ENCODE measurements at regions not wholly inside any gene's neighbourhood (a gene's known extent, or its start where the extent isn't known, plus 50 kb on each side); places are given as distances from the start of the nearest gene placed in this dataset.
A peak's percentile ranks its signal among the peaks of the same experiment; 100 is the strongest.

GRCh38 chr14:86787717-86788116, 1205.3 kb downstream of the GALC start:
- H3K4me1 ChIP-seq (ENCODE audit: control insufficient read depth in 5 of 5, insufficient read depth in 5 of 5, low read length in 5 of 5): peaks cover 0 to 3% (median 0%) of the 10 kb centered on the region in 5 donors
- no peaks in the 10 kb centered on the region for H3K36me3 ChIP-seq (ENCODE audit: control insufficient read depth in 4 of 4, insufficient read depth in 4 of 4, low read length in 4 of 4)
- peaks cover 0 to 3% (median 0%) of the 10 kb centered on the region in 4 donors for H3K9me3 ChIP-seq (ENCODE audit: control insufficient read depth in 4 of 4, insufficient read depth in 3 of 4, low read length in 3 of 4)
- H3K4me3 ChIP-seq: no peak overlapping the region
- no peaks in the 10 kb centered on the region for H3K27me3 ChIP-seq (ENCODE audit: control insufficient read depth in 3 of 3, insufficient read depth in 3 of 3, low read length in 2 of 3)
- peak; percentile 20 to 45 (median 31) for DNase-seq
- no peak for ATAC-seq (ENCODE audit: insufficient read depth, low FRiP score)
- no peak overlapping the region for H3K9ac ChIP-seq (ENCODE audit: insufficient read depth in 1 of 2, low read length in 2 of 2)
- TF ChIP-seq CTCF (IDR thresholded peaks at IDR 0.05; ENCODE audit: control extremely low read depth, extremely low read depth): no peak
- no peak overlapping the region for H3K27ac ChIP-seq (ENCODE audit: low read depth in 1 of 2, low read length in 1 of 2)
- 72 to 82% methylated on average over 3 of the region's 3 CpGs for WGBS, 2 donors

GRCh38 chr14:86782092-86782580, 1210.8 kb downstream of the GALC start:
- no peak for ATAC-seq (ENCODE audit: insufficient read depth, low FRiP score)
- Histone ChIP-seq H3K4me3 (no peak overlapping the region), H3K27ac (ENCODE audit: low read depth in 1 of 2, low read length in 1 of 2) (no peak overlapping the region), H3K4me1 (ENCODE audit: control insufficient read depth in 5 of 5, insufficient read depth in 5 of 5, low read length in 5 of 5) (no peaks in the 10 kb centered on the region), H3K36me3 (ENCODE audit: control insufficient read depth in 4 of 4, insufficient read depth in 4 of 4, low read length in 4 of 4) (no peaks in the 10 kb centered on the region), H3K27me3 (ENCODE audit: control insufficient read depth in 3 of 3, insufficient read depth in 3 of 3, low read length in 2 of 3) (no peaks in the 10 kb centered on the region), H3K9me3 (ENCODE audit: control insufficient read depth in 4 of 4, insufficient read depth in 3 of 4, low read length in 3 of 4) (no peaks in the 10 kb centered on the region), H3K9ac (ENCODE audit: insufficient read depth in 1 of 2, low read length in 2 of 2) (no peak overlapping the region)
- TF ChIP-seq CTCF (IDR thresholded peaks at IDR 0.05; ENCODE audit: control extremely low read depth, extremely low read depth): no peak
- no peak for DNase-seq
- WGBS, 2 donors: 90 to 93% methylated on average over 6 of the region's 6 CpGs

- Histone ChIP-seq H3K27ac (ENCODE audit: low read depth in 1 of 2, low read length in 1 of 2) (no peak overlapping the region), H3K4me1 (ENCODE audit: control insufficient read depth in 5 of 5, insufficient read depth in 5 of 5, low read length in 5 of 5) (no peaks in the 10 kb centered on the region), H3K9ac (ENCODE audit: insufficient read depth in 1 of 2, low read length in 2 of 2) (no peak overlapping the region), H3K36me3 (ENCODE audit: control insufficient read depth in 4 of 4, insufficient read depth in 4 of 4, low read length in 4 of 4) (no peaks in the 10 kb centered on the region), H3K9me3 (ENCODE audit: control insufficient read depth in 4 of 4, insufficient read depth in 3 of 4, low read length in 3 of 4) (no peaks in the 10 kb centered on the region), H3K27me3 (ENCODE audit: control insufficient read depth in 3 of 3, insufficient read depth in 3 of 3, low read length in 2 of 3) (no peaks in the 10 kb centered on the region), H3K4me3 (no peak overlapping the region)
- no peak for TF ChIP-seq CTCF (IDR thresholded peaks at IDR 0.05; ENCODE audit: control extremely low read depth, extremely low read depth)
- 48 to 73% methylated on average over 1 of the region's 1 CpG for WGBS, 2 donors
- ATAC-seq (ENCODE audit: insufficient read depth, low FRiP score) (no peak), DNase-seq (no peak)
Measured at GRCh38 chr14:86780876-86781510, 1212.0 kb downstream of the GALC start.

GRCh38 chr14:86780461-86780860, 1212.5 kb downstream of the GALC start:
- Histone ChIP-seq H3K9ac (ENCODE audit: insufficient read depth in 1 of 2, low read length in 2 of 2) (no peak overlapping the region), H3K27me3 (ENCODE audit: control insufficient read depth in 3 of 3, insufficient read depth in 3 of 3, low read length in 2 of 3) (no peaks in the 10 kb centered on the region), H3K4me1 (ENCODE audit: control insufficient read depth in 5 of 5, insufficient read depth in 5 of 5, low read length in 5 of 5) (no peaks in the 10 kb centered on the region), H3K4me3 (no peak overlapping the region), H3K36me3 (ENCODE audit: control insufficient read depth in 4 of 4, insufficient read depth in 4 of 4, low read length in 4 of 4) (no peaks in the 10 kb centered on the region), H3K9me3 (ENCODE audit: control insufficient read depth in 4 of 4, insufficient read depth in 3 of 4, low read length in 3 of 4) (no peaks in the 10 kb centered on the region), H3K27ac (ENCODE audit: low read depth in 1 of 2, low read length in 1 of 2) (no peak overlapping the region)
- TF ChIP-seq CTCF (IDR thresholded peaks at IDR 0.05; ENCODE audit: control extremely low read depth, extremely low read depth): no peak
- DNase-seq (no peak), ATAC-seq (ENCODE audit: insufficient read depth, low FRiP score) (no peak)
- WGBS, 2 donors: 83 to 92% methylated on average over 2 of the region's 2 CpGs
